LoVo (cell line): ENCODE measurements at regions not wholly inside any gene's neighbourhood (a gene's known extent, or its start where the extent isn't known, plus 50 kb on each side); places are given as distances from the start of the nearest gene placed in this dataset.
"Not testable (repeated sequence)": the region's sequence is repeated elsewhere in the genome, so short reads cannot be mapped to it uniquely, and the experiment has no call there.

Experiments
- DNase-seq: peaks from one replicate; pipeline ENCODE4 v3.0.0-alpha.2; 2016; ENCODE audit warnings: low spot score

DNA sequence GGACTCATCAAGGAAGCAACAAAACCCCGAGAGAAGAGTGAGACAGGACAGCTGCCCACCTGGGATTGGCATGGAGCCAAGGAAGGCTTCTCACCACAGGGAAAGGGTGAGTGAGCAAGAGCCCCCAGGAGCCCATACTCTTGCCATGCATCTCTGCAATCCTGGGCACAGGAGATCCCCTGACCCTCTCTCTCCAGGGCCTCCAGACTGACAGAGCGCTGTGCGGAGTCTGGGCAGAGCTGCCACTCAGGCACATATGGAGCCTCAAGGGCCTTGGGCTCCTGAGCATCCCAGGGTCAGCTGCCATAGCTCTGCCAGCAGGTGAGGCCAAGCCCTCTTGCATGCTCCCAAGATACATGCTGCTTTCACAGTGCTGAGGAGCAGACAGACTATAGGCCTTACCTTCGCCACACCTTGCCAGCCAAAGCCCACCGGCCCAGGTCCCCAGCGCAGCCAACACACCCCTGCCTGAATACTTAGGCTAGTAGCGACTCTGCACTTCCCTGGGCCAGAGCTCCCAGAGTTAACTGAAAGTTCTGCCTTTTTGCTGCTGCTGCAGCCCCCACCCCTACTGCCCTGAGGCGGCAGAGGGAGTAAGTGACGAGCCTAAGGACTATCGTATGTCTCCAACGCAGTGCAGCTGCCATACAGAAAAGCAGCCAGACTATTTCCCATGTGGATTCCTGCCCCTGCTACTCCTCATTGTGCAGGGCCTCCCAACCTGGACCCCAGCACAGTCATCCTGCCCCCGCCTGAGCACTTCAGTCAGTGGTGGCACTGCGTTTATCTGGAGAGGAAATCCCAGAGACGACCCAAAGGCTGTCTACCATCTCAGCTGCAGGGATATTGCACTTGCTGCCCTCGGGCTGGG is 251.6 kb downstream of the SPATA31A6 start:
- DNase-seq: not testable (repeated sequence)

DNA sequence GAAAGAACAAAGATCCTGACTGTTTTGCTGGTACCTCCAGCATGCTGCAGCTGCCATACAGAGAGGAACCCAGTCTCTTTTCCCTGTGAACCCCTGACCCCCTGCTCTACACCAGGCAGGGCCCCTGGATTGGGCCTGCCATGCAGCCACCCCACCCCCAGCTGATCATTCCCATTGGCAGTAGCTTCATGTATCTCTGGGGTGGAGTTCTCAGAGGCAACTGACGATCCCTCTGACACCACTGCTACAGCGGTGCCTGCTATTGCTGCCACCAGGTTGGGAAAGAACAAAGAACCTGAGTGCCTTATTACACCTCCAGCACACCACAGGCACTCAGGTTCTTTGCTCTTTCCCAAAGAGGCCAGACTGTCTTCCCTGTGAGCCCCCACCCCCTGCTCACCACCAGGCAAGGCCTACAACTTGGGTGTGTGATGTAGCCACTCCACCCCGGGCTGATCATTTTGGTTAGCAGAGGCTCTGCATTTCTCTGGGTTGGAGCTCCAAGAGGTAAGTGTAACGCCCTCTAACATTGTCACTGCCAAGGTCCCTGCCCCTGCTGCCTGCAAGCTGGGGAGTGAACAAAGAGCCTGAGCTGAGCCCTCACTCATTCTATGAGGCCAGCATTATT is 252.4 kb downstream of the SPATA31A6 start:
- DNase-seq: not testable (repeated sequence)

DNA sequence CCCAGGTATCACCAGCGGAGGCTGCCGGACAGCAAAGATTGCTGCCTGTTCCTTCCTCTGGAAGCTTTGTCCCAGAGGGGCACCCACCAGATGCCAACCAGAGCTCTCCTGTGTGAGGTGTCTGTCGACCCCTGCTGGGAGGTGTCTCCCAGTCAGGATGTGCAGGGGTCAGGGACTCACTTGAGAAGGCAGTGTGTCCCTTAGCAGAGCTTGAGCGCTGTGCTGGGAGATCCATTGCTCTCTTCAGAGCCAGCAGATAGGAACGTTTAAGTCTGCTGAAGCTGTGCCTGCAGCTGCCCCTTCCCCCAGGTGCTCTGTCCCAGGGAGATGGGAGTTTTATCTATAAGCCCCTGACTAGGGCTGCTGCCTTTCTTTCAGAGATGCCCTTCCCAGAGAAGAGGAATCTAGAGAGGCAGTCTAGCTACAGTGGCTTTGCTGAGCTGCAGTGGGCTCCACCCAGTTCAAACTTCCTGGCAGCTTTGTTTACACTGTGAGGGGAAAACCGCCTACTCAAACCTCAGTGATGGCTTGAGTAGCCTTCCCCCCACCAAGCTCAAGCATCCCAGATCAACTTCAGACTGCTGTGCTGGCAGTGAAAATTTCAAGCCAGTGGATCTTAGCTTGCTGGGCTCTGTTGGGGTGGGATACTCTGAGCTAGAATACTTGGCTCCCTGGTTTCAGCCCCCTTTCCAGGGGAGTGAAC is 253.7 kb downstream of the SPATA31A6 start:
- DNase-seq: not testable (repeated sequence)

DNA sequence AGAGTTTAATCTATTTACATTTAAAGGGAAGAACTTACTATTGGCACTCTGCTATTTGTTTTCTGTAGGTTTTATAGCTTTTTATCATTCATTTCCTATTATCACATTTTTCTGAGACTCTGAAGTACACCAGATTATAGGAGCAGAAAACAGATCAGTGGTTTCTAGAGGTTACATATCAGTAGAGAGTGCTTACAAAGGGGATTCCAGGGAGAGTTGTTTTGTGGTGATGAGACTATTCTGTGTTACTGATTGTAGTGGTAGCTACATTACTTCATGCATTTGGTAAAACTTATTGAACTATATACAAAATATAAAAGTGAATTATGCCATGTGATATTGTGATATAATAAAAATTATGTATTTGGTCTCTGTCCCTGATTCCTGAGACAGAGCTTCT is 259.2 kb downstream of the SPATA31A6 start:
- not testable (repeated sequence) for DNase-seq

DNA sequence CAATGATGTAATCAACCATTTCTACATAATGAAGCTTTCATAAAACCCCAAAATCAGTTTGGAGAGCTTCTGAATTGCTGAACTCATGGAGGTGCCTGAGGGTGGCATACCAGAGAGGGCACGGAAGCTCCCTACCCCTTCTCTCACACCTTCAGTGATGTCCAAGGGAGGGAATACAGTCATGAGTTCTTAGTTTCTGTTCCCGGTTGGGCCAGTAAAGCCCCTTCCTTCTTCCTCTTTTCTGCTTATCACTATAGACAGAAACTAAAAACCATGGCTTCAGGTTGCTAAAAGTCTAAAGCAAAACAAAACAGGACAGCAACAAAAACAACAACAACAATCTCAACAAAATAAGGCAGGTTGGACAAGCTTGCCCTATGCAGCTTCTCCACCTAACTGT is 260.0 kb downstream of the SPATA31A6 start:
- not testable (repeated sequence) for DNase-seq

DNA sequence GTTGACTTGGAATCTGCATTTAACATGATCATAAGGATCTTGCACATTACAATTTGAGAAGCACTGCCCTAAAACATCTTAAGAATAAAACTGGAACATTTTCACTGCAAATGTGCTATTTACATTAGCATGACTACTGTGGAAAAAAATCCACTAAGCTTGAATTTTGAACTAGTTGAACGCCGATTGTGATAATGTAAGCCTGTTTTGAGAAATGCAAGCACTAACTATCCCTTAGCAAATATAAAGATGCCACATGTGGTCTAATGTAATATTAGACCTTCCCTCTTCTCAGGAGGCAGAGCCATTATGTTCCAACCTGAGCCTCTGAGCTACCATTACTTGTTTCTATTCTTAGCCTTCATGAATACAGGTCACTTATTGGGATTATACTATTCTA is 278.0 kb downstream of the SPATA31A6 start:
- DNase-seq: not testable (repeated sequence)

DNA sequence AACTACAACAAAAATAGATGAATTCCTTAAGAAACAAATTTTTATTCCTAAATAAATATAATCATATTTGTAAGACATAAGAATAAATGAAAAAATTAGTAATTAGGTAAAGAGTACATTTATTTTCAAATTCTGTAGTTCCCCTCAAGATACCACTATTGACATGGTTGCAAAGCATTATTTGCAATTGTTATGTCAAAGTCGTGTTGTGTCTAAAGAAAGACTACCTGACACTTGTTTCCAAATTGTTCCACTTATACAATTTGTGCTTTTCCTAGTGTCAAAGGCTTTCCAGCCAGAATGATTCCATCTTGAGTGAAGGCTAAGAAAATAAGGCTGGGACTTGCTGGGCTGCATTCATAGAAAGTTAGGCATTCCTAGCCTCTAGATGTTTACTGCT is 278.4 kb downstream of the SPATA31A6 start:
- not testable (repeated sequence) for DNase-seq

DNA sequence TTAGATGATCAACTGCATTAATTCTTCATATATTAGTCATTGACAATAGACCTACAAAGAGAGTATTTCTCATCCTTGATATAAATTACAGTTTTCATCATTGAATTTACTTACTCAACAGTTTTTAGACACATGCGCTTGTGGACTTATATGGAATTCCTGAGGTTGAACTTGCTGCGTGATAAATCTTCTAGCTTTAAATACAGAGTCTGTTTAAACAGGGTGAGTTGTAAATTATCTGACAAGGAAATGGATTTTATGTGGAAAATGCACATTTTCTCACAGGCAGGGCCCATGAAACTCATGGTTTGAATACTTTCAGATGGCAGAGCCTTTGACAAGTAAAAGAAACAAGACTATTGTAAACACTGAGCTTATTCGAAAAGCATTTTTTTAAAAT is 280.5 kb downstream of the SPATA31A6 start:
- DNase-seq: not testable (repeated sequence)

DNA sequence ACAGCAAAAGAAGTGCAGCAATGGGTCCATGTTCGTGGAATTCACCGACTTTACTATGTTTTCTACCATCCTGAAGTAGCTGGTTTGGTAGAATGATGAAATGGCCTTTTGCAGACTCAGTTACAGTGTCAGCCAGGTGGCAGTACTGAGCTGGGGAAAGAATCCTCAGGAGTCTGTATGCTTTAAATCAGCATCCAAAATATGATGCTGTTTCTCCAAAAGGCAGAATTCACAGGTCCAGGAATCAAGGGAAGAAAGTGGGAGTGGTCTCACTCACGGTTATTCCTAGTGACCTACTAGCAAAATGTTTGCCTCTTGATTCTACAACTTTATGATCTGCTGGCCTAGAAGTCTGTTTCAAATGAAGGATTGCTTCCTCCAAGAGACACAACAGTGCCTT is 287.1 kb downstream of the SPATA31A6 start:
- DNase-seq: not testable (repeated sequence)

DNA sequence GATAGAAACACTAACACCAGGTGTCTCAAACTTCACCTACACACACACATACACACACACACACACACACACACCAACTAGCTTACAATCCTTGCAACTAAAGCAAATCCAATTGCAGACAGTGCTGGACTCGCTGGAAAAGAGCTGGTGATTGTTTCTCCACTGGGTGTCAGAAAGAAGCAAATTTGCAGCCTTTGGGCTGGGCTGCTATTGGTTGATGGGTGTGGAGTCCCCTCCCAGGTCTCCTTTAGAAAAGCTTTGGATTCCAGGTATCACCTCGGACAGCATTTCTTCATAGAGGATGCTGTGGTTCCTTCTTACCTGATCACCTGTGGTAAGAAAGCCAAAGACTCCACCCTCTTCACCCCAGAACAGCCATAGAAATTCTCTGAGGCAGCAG is 307.5 kb downstream of the SPATA31A6 start:
- DNase-seq: not testable (repeated sequence)

DNA sequence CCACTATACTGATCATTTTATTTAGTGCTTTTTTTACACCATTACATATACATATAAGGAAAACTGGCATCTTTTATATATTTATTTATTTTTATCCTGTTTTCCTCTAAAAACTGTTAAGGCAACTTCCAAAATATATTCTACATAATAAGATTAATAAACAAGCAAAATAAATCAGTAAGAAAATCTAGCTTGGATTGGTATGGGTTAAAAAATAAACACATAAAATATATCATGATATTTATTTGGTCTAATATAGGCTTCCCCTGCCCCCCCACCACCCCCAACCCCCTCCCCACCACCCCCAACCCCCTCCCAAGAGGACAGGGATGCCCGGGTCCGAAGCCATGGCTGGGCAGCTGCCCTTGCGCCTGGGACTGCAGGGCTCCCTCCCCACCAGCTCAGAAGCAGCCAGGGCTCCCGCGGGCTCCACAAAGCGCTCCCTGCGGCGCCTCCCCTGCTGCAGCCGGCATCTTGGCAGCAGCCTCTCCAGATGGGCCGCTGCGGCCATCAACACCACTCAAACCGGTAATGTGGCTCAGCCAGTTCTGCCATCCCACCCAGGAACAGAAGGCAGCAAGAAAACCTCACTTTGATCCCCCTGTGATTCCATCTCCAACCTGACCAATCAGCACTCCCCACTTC is 319.3 kb downstream of the SPATA31A6 start:
- not testable (repeated sequence) for DNase-seq

DNA sequence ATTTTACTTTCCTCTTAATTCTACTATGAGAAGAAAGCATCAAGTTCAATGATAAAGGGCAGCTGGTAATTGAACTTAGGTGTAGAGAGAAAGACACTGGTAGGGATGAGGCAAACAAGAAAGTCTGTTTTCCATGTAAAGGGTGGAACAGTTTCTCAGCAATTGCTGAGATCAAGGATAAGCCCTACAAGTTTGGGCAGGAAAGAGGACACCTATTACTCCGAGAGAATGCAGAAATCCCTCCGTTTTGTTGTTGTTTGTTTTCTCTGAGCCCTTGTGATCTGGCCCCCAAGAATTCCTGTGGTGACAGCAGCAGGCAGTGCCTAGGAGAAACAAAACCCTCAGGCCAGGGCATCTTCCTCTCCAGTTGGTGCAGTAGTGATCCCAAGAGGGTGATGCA is 324.7 kb downstream of the SPATA31A6 start:
- DNase-seq: not testable (repeated sequence)

DNA sequence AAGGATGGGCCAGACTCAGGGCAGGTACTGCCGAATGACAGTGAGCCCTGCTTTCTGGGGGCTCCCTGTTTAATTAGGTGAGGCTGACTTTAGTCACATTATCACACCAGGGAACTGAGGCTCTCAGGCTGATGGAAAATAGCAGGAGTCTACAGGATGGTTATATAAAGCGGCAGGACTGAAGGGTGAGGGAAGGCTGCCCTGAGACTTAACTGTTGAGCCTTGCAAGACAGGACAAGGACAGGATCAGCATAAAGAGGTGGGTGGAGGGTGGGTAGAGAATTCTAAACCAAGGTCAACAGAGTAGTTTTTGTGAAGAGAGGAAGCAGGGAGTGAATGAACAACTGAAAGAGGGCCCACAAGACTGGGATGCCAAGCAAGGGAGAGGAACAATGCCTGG is 330.1 kb downstream of the SPATA31A6 start:
- not testable (repeated sequence) for DNase-seq

DNA sequence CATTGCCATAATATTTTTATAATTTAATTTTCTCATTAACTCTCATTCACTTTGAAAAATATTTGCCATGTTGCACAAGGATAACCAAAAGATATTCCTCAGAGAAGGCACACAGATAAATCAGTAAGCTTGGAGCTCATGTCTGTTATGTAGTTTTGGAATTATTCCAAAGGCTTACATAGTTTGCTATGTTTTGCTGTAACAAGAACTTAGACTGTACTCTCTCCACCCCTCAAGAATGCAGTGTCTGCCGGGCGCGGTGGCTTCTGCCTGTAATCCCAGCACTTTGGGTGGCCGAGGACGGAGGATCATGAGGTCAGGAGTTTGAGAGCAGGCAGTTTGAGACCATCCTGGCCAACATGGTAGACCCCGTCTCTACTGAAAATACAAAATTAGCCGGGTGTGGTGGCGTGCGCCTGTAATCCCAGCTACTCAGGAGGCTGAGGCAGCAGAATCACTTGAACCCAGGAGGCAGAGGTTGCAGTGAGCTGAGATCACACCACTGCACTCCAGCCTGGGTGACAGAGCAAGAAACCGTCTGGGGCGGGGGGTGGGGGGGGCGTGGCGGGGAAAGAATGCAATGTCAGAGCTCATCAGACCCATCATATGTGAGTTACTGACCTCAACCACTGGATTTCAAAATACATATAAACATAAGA is 351.0 kb downstream of the SPATA31A6 start:
- DNase-seq: not testable (repeated sequence)

DNA sequence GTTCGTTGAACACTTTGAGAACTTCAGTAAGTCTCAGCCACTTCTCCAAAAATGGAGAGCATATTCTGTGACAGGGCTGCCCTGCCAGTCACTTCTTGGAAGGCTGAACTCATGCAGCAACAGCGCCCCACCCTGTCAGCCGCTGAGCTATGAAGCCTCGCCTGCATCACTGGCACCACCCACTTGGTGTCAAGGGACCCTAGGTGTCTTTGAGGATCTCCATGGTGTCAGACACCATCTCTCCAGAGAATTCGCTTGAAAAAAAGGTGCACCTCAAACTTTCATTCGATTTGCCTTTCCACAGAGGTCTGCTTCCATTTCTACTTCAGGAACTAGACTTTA is 351.5 kb downstream of the SPATA31A6 start:
- DNase-seq: not testable (repeated sequence)

DNA sequence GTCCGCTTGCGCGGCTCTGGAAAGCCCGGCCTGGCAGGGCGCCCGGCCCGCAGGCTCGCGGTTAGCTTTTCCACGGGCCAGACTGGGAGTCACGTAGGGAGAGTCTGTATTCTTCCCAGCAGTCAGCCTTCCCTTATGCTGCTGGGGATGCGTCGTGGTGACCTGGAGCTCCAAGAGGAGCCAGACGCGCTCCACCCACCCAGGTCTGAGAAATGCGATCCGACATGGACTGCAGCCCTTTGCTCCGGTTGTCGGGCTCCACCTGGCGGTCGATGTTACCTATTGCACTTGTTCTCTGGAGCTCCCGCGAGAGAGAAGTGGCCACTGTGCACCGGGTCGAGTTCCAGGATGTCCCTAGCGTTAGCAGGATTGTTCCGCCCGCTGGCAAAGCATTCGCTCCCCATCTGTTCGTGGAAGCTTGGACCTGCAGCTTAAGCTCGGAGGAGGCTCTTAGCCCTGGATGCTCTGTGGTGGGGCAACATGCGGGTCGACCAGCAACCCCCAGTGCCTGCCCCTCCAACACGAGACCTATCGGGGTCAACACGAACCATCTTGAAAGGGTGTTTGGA is 367.4 kb downstream of the SPATA31A6 start:
- DNase-seq: not testable (repeated sequence)

DNA sequence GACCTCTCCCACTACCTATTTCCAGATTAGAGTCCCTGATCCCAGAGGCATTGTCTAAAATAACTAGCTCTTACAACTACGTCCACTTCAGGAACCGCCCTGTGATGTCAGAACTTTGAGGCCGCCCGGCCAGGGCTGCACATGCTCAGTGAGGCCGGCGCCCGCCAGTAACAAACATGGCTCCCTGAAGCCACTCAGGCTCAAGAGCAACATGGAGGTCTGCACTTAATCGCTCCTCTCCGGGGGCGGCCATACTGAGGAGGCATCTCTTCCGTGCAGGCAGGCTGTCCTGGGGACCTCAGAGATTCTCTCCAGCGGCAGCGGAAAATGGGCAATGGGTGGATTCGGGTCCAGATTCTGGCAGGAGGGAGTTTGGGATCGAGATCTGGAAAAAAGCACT is 385.1 kb downstream of the SPATA31A6 start:
- DNase-seq: not testable (repeated sequence)

DNA sequence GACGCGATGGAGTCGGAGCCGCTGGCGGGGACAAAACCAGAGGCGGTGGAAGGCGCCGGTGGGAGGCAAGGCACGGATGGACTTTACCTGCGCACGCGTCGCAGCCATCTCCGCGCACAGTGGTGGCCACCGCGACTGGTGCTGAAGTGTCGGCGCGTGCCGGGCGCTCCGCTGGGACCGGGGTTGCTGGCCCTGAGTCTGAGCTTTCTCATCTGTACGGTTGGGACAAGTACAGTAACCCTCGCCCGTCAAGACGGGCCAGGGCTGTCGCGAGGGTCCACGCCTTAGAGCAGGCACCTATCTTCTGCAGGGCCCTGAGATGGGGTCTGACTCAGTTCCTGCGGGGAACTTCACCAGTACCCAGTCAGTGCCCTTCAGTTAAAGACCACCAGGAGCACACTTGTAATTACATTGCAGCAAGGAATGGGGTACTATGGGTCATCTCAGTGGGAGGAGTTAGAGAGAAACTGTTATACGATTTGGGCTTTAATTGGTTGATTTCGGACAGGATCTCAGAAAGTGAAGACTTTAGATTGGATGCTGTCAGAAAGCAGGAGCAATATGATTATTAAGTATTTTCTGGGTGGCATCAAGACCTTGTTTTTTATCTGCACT is 385.6 kb downstream of the SPATA31A6 start:
- not testable (repeated sequence) for DNase-seq

DNA sequence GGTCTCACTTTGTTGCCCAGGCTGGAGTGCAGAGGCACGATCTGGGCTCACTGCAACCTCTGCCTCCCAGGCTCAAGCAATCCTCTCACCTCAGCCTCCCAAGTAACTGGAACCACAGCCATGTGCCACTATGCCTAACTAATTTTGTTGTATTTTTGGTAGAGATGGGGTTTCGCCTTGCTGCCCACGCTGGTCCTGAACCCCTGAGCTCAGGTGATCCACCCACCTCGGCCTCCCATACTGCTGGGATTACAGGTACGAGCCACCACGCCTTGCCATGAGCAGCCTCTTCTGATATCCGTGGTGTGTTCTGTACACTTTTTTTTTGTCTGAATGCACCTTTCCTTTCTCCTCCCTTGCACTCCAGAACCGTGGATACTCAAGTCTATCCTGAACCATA is 394.4 kb downstream of the SPATA31A6 start:
- not testable (repeated sequence) for DNase-seq
